Sigmoid colon (tissue), 4 donors: ENCODE measurements at regions not wholly inside any gene's neighbourhood (a gene's known extent, or its start where the extent isn't known, plus 50 kb on each side); places are given as distances from the start of the nearest gene placed in this dataset.

Source experiments
- POLR2AphosphoS5 ChIP-seq, 4 donors: sonication (generic); formaldehyde crosslinking; IDR thresholded peaks; one replicate each; pipeline ENCODE4 v1.6.1; 2017; ENCODE audit warnings: antibody characterized with exemption in 4 of 4
- TF ChIP-seq, protein P1 (sequence below), 4 experiments: fragments of 450-650 bp in 3 of 4; fragments of 200-600 bp in 1 of 4; IDR thresholded peaks; one replicate each; pipeline ENCODE4 v1.5.1; 2016 to 2019; ENCODE audit warnings: antibody characterized with exemption in 4 of 4, mild to moderate bottlenecking in 3 of 4, moderate library complexity in 2 of 4

DNA sequence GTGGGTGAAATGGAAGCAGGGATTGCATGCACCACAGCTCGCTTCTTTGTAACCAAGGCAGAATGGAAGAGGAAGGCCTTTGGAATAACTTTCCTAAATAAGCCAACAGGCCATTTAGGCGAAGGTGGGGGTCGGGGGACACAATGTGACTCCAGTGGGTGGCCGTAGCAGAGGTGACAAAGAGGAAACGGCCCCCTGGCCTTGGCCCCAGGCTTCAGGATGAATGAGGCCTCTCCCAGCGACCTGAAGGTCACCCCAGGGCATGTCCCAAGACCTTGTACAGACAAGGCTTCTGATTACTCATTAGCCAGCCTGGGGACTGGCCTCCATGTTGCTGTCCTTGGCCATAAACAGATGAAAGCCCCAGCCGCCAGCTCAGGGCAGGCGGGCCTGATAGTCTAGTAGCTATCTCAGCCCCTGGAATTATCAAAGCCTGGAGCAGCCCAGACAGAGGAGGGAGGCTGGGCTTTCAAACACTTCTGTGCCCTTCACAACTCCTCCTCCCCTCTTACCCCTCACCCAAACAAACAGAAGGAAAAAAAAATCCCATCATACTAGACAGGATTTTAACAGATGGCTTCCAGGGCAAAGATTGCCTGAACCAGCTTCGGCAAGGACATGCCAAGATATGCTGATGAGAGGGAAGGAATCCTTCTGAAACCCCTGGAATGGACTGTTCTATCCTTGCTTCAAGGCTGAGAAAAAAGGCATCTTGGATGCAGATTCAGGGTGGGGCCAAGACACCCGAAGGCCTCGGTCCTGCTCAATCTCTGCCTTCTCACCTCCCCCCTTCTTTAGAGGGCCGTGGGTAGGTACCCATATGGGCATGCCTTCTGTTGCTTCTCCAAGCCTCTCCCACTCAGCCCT is 142.3 kb upstream of the PARP11 start:
- TF ChIP-seq, protein P1, sequence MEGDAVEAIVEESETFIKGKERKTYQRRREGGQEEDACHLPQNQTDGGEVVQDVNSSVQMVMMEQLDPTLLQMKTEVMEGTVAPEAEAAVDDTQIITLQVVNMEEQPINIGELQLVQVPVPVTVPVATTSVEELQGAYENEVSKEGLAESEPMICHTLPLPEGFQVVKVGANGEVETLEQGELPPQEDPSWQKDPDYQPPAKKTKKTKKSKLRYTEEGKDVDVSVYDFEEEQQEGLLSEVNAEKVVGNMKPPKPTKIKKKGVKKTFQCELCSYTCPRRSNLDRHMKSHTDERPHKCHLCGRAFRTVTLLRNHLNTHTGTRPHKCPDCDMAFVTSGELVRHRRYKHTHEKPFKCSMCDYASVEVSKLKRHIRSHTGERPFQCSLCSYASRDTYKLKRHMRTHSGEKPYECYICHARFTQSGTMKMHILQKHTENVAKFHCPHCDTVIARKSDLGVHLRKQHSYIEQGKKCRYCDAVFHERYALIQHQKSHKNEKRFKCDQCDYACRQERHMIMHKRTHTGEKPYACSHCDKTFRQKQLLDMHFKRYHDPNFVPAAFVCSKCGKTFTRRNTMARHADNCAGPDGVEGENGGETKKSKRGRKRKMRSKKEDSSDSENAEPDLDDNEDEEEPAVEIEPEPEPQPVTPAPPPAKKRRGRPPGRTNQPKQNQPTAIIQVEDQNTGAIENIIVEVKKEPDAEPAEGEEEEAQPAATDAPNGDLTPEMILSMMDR (IDR thresholded peaks at IDR 0.05) = no peak
- TF ChIP-seq POLR2AphosphoS5 (IDR thresholded peaks at IDR 0.05) = no peak
